Colonic mucosa (tissue), 4 donors: ENCODE measurements at regions not wholly inside any gene's neighbourhood (a gene's known extent, or its start where the extent isn't known, plus 50 kb on each side); places are given as distances from the start of the nearest gene placed in this dataset.

Experiments
- DNase-seq: peaks from one replicate; pipeline ENCODE4 v3.0.0-alpha.2; 2020
- H3K27ac ChIP-seq: fragments of 200-600 bp; one replicate; pipeline ENCODE4 v1.8.0; 2021
- H3K27me3 ChIP-seq: fragments of 200-600 bp; one replicate; pipeline ENCODE4 v1.8.0; 2021
- H3K36me3 ChIP-seq: fragments of 200-600 bp; one replicate; pipeline ENCODE4 v1.8.0; 2021
- H3K4me1 ChIP-seq: fragments of 200-600 bp; one replicate; pipeline ENCODE4 v1.8.0; 2021; ENCODE audit warnings: mild to moderate bottlenecking
- H3K4me3 ChIP-seq: fragments of 200-600 bp; one replicate; pipeline ENCODE4 v1.8.0; 2021
- H3K9ac ChIP-seq, 2 donors: one replicate each; pipeline ENCODE4 v1.7.0; 2013; ENCODE audit warnings: control low read depth in 2 of 2, low read depth in 2 of 2, low read length in 2 of 2
- H3K9me3 ChIP-seq: fragments of 200-600 bp; one replicate; pipeline ENCODE4 v1.8.0; 2021
- intact Hi-C: fragments of 100-400 bp; cut with DNase I; formaldehyde crosslinking; loops from one replicate; pipeline ENCODE4 v1.14.1; 2022
- TF ChIP-seq, protein P1 (sequence below): fragments of 200-600 bp; IDR thresholded peaks from one replicate; pipeline ENCODE4 v1.8.0; 2022; ENCODE audit warnings: antibody characterized with exemption, mild to moderate bottlenecking
- donor health status: healthy.
- donor health status: DM: no; HTN: no; CAD: no.
- donor health status: DM: no; HTN: no; CAD: no.

DNA sequence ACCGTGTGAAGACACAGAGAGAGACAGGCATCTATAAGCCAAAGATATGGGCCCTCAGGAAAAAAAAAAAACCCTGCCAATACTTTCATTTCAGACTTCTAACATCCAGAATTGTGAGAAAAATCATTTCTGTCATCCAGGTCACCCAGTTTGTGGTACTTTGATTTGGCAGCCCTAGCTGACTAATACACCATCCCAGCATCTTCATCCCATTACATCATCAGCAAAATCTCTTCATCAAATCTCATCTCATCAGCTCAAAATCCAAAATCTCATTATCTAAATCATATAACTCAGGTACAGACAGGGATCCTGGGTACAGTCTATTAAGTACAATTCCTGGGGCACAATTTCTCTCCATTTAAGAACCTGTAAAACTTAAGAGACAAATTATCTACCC lies 51.9 kb upstream of the GJA8 start:
- no peaks in the 10 kb centered on the region for H3K9me3 ChIP-seq
- H3K9ac ChIP-seq = no peak overlapping the region
- TF ChIP-seq, protein P1, sequence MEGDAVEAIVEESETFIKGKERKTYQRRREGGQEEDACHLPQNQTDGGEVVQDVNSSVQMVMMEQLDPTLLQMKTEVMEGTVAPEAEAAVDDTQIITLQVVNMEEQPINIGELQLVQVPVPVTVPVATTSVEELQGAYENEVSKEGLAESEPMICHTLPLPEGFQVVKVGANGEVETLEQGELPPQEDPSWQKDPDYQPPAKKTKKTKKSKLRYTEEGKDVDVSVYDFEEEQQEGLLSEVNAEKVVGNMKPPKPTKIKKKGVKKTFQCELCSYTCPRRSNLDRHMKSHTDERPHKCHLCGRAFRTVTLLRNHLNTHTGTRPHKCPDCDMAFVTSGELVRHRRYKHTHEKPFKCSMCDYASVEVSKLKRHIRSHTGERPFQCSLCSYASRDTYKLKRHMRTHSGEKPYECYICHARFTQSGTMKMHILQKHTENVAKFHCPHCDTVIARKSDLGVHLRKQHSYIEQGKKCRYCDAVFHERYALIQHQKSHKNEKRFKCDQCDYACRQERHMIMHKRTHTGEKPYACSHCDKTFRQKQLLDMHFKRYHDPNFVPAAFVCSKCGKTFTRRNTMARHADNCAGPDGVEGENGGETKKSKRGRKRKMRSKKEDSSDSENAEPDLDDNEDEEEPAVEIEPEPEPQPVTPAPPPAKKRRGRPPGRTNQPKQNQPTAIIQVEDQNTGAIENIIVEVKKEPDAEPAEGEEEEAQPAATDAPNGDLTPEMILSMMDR = no peak
- no peak overlapping the region for H3K4me3 ChIP-seq
- no peaks in the 10 kb centered on the region for H3K4me1 ChIP-seq
- no peaks in the 10 kb centered on the region for H3K27me3 ChIP-seq
- H3K27ac ChIP-seq = no peak overlapping the region
- intact Hi-C loops = no loop called here
- DNase-seq = no peak
- no peaks in the 10 kb centered on the region for H3K36me3 ChIP-seq

DNA sequence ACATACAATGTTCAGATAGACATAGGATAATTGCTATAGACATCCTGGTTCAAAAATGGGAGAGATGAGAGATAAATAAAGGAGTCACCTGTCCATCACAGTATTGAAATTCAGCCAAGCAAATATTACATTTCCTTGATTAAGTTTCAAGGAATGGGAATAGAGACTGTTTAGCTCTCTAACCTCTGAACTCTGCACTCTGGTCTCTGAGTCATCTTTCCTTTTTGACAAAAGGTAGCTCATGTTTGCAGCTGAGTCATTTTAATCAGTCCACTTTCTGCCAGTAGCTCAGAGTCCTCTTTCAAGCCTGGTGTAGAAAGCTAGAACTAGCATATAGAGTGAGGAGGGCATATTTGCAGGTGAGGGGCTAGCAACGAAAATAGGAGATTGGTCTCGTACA lies 51.4 kb upstream of the GJA8 start:
- H3K4me1 ChIP-seq = no peaks in the 10 kb centered on the region
- H3K4me3 ChIP-seq = no peak overlapping the region
- H3K36me3 ChIP-seq = no peaks in the 10 kb centered on the region
- no peak overlapping the region for H3K9ac ChIP-seq
- no peaks in the 10 kb centered on the region for H3K9me3 ChIP-seq
- intact Hi-C loops = no loop called here
- TF ChIP-seq, protein P1 = no peak
- H3K27ac ChIP-seq = no peak overlapping the region
- DNase-seq = no peak
- H3K27me3 ChIP-seq = no peaks in the 10 kb centered on the region

DNA sequence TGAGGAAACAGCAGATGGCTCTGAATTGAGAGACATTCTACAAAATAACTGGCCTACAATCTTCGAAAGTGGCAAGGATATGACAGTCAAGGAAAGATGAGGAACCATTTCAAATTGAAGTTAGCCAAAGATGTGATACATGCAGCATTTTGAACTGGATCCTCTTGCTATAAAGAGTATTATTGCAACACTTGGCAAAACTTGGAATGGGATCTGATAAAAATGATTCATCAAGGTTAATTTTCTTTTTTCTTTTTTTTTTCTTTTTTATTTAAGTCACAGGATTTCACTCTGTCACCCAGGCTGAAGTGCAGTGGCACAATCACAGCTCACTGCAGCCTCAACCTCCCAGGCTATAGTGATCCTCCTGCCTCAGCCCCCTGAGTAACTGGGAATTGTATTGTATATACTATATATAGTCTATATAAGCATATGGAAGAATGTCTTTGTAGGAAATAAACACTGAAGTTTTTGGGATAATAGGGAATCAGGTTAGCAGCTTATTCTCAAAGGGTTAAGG lies 49.8 kb upstream of the GJA8 start:
- Histone ChIP-seq H3K36me3 (no peaks in the 10 kb centered on the region), H3K4me1 (no peaks in the 10 kb centered on the region), H3K9me3 (no peaks in the 10 kb centered on the region), H3K9ac (no peak overlapping the region), H3K27ac (no peak overlapping the region), H3K27me3 (no peaks in the 10 kb centered on the region), H3K4me3 (no peak overlapping the region)
- TF ChIP-seq, protein P1 = no peak
- intact Hi-C loops = no loop called here
- DNase-seq = no peak
